ENCODE measurements at regions not wholly inside any gene's neighbourhood (a gene's known extent, or its start where the extent isn't known, plus 50 kb on each side); places are given as distances from the start of the nearest gene placed in this dataset.

- no peak for DNase-seq
- TF ChIP-seq EZH2phosphoT487 (IDR thresholded peaks at IDR 0.05; ENCODE audit: borderline replicate concordance, low read length) (no peak), EZH2 (IDR thresholded peaks at IDR 0.05; ENCODE audit: low read length, unreplicated experiment) (no peak)
- TF ChIP-seq, protein P1, sequence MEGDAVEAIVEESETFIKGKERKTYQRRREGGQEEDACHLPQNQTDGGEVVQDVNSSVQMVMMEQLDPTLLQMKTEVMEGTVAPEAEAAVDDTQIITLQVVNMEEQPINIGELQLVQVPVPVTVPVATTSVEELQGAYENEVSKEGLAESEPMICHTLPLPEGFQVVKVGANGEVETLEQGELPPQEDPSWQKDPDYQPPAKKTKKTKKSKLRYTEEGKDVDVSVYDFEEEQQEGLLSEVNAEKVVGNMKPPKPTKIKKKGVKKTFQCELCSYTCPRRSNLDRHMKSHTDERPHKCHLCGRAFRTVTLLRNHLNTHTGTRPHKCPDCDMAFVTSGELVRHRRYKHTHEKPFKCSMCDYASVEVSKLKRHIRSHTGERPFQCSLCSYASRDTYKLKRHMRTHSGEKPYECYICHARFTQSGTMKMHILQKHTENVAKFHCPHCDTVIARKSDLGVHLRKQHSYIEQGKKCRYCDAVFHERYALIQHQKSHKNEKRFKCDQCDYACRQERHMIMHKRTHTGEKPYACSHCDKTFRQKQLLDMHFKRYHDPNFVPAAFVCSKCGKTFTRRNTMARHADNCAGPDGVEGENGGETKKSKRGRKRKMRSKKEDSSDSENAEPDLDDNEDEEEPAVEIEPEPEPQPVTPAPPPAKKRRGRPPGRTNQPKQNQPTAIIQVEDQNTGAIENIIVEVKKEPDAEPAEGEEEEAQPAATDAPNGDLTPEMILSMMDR (conservative IDR thresholded peaks at IDR 0.05; ENCODE audit: low read depth, low read length), result no peak
- Histone ChIP-seq H4K20me1 (ENCODE audit: low read length) (no peaks in the 10 kb centered on the region), H3K79me2 (ENCODE audit: low read length) (no peaks in the 10 kb centered on the region), H3K9ac (ENCODE audit: low read length) (no peak overlapping the region), H3K4me1 (ENCODE audit: insufficient read depth, low read length) (peaks cover 6% of the 10 kb centered on the region; the same call in 1 of the 2 replicates), H3K9me2 (replicated peaks; ENCODE audit: low read length) (no peaks in the 10 kb centered on the region), H3K4me2 (ENCODE audit: low read length) (no peak overlapping the region), H3K27ac (ENCODE audit: low read length) (no peak overlapping the region), H3K36me3 (ENCODE audit: low read depth, low read length) (no peaks in the 10 kb centered on the region), H3K9me3 (ENCODE audit: low read length) (no peaks in the 10 kb centered on the region), H3K4me3 (ENCODE audit: low read length) (no peak overlapping the region), H2AFZ (ENCODE audit: low read length) (no peak overlapping the region), H3K27me3 (ENCODE audit: low read length) (no peaks in the 10 kb centered on the region), H3F3A (ENCODE audit: low read length, unreplicated experiment) (no peaks in the 10 kb centered on the region)
- ChIA-PET CTCF (no interaction called here), POLR2A (ENCODE audit: unreplicated experiment) (no interaction called here)
- no peak for ATAC-seq
- BruUV-seq (replicated peaks), result no TSS peak
- intact Hi-C loops (cut with micrococcal nuclease), result no loop called here
Observed at GRCh38 chr9:69964446-69964845, 79.2 kb upstream of the MAMDC2 start.

DNA sequence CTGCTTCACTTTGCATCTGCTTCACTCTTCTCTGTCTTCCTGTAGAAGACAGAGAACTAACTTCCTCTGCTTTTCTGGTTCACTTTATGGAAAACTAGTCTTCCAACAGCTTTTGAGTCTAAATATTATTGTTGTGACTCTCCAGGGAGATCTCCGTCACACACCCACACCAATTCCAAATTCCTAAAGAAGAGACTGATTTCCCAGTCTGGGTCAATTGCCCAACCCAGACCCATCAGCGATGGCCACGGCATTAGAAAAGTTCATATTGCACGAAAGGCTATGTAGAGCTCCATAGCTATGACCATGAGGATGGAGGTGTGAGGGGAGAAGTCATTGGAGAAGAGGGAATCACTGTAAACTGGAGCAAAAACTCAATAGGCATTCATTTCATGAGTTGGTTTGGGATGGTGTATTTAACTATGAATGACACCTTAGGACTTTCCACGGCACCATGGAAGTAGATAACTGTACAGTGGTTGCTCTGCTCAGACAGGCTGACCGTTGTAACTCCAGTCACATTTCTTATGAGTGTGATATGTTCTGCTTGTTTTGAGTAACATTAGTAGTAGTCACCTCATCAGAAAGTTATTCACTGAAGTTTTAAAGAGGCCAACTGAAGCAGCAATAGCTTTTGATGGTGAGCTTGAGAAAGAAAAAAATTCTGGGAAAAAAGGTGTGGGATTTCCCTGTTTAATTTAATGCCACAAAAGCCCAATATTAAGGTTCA, 78.1 kb upstream of the MAMDC2 start:
- intact Hi-C loops (cut with micrococcal nuclease), result no loop called here
- TF ChIP-seq EZH2 (IDR thresholded peaks at IDR 0.05; ENCODE audit: low read length, unreplicated experiment) (no peak), EZH2phosphoT487 (IDR thresholded peaks at IDR 0.05; ENCODE audit: borderline replicate concordance, low read length) (no peak)
- TF ChIP-seq, protein P1 (conservative IDR thresholded peaks at IDR 0.05; ENCODE audit: low read depth, low read length), result no peak
- DNase-seq (no peak), ATAC-seq (no peak)
- Histone ChIP-seq H3K9me3 (ENCODE audit: low read length) (no peaks in the 10 kb centered on the region), H3K27me3 (ENCODE audit: low read length) (no peaks in the 10 kb centered on the region), H2AFZ (ENCODE audit: low read length) (no peak overlapping the region), H3F3A (ENCODE audit: low read length, unreplicated experiment) (no peaks in the 10 kb centered on the region), H3K4me3 (ENCODE audit: low read length) (no peak overlapping the region), H3K9me2 (replicated peaks; ENCODE audit: low read length) (no peaks in the 10 kb centered on the region), H3K4me1 (ENCODE audit: insufficient read depth, low read length) (peaks cover 6% of the 10 kb centered on the region; the same call in 1 of the 2 replicates), H3K79me2 (ENCODE audit: low read length) (no peaks in the 10 kb centered on the region), H4K20me1 (ENCODE audit: low read length) (no peaks in the 10 kb centered on the region), H3K4me2 (ENCODE audit: low read length) (no peak overlapping the region), H3K36me3 (ENCODE audit: low read depth, low read length) (no peaks in the 10 kb centered on the region), H3K9ac (ENCODE audit: low read length) (no peak overlapping the region), H3K27ac (ENCODE audit: low read length) (no peak overlapping the region)
- ChIA-PET POLR2A (ENCODE audit: unreplicated experiment) (no interaction called here), CTCF (no interaction called here)
- no TSS peak for BruUV-seq (replicated peaks)

DNA sequence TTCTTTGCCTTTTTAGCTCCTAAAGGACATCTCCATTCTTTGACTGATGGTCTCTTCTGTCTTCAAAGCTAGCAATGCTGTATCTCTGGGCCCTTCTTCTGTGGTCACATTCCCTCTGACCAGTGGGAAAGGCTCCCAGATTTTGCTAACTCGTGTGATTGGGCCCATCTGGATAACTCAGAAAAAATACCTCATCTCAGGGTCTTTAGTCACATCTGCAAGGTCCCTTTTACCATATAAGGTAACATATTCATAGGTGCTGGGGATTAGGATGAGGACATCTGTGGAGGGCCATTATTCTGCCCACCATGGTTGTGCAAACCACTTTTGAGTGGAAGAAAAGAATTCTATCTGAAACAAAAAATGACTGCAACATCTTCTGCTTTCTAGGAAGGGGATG, 76.3 kb upstream of the MAMDC2 start:
- Histone ChIP-seq H3K4me2 (ENCODE audit: low read length) (no peak overlapping the region), H3K9me3 (ENCODE audit: low read length) (no peaks in the 10 kb centered on the region), H3K27me3 (ENCODE audit: low read length) (no peaks in the 10 kb centered on the region), H3K9me2 (replicated peaks; ENCODE audit: low read length) (no peaks in the 10 kb centered on the region), H3K36me3 (ENCODE audit: low read depth, low read length) (no peaks in the 10 kb centered on the region), H3F3A (ENCODE audit: low read length, unreplicated experiment) (no peaks in the 10 kb centered on the region), H3K79me2 (ENCODE audit: low read length) (no peaks in the 10 kb centered on the region), H4K20me1 (ENCODE audit: low read length) (no peaks in the 10 kb centered on the region), H3K4me3 (ENCODE audit: low read length) (no peak overlapping the region), H2AFZ (ENCODE audit: low read length) (no peak overlapping the region), H3K9ac (ENCODE audit: low read length) (no peak overlapping the region), H3K4me1 (ENCODE audit: insufficient read depth, low read length) (no peaks in the 10 kb centered on the region), H3K27ac (ENCODE audit: low read length) (no peak overlapping the region)
- TF ChIP-seq EZH2phosphoT487 (IDR thresholded peaks at IDR 0.05; ENCODE audit: borderline replicate concordance, low read length), result no peak
- TF ChIP-seq EZH2 (IDR thresholded peaks at IDR 0.05; ENCODE audit: low read length, unreplicated experiment), result no peak
- TF ChIP-seq, protein P1 (conservative IDR thresholded peaks at IDR 0.05; ENCODE audit: low read depth, low read length), result no peak
- no peak for DNase-seq
- POLR2A ChIA-PET (ENCODE audit: unreplicated experiment), result no interaction called here
- CTCF ChIA-PET, result no interaction called here
- intact Hi-C loops (cut with micrococcal nuclease), result no loop called here
- ATAC-seq, result no peak
- BruUV-seq (replicated peaks), result no TSS peak

Measured in PC-3 (cell line).